ENCODE measurements at regions not wholly inside any gene's neighbourhood (a gene's known extent, or its start where the extent isn't known, plus 50 kb on each side); places are given as distances from the start of the nearest gene placed in this dataset.
"Not testable (repeated sequence)": the region's sequence is repeated elsewhere in the genome, so short reads cannot be mapped to it uniquely, and the experiment has no call there.

DNA sequence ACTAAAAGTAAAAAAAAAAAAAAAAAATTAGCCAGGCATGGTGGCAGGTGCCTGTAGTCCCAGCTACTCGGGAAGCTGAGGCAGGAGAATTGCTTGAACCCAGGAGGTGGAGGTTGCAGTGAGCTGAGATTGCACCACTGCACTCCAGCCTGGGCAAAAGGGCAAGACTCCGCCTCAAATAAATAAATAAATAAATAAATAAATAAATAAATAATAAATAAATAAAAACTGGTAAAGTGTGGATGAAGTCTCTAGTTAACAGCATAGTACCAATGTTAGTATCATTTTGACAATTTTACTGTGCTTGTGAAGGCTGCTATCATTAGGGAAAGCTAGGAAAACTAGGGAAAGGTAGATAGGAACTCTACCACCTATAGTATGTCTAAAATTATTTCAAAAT lies 581.0 kb upstream of the ID4 start:
- not testable (repeated sequence) for TF ChIP-seq POLR2A (IDR thresholded peaks at IDR 0.05; ENCODE audit: low read length); GATA1 (IDR thresholded peaks at IDR 0.05; ENCODE audit: low read depth, low read length)
